GM12892 (cell line): ENCODE measurements at regions not wholly inside any gene's neighbourhood (a gene's known extent, or its start where the extent isn't known, plus 50 kb on each side); places are given as distances from the start of the nearest gene placed in this dataset.

Experiments
- POLR2A ChIP-seq: IDR thresholded peaks from 2 replicates; pipeline ENCODE4 v1.6.1; 2011; ENCODE audit warnings: low read depth, low read length, control low read depth
- POLR2AphosphoS5 ChIP-seq: IDR thresholded peaks from 2 replicates; pipeline ENCODE4 v1.6.1; 2011; ENCODE audit warnings: low read depth, low read length, control low read depth
- TAF1 ChIP-seq: IDR thresholded peaks from 2 replicates; pipeline ENCODE4 v1.6.1; 2011; ENCODE audit warnings: low read depth, mild to moderate bottlenecking, control low read depth, low read length, borderline replicate concordance

DNA sequence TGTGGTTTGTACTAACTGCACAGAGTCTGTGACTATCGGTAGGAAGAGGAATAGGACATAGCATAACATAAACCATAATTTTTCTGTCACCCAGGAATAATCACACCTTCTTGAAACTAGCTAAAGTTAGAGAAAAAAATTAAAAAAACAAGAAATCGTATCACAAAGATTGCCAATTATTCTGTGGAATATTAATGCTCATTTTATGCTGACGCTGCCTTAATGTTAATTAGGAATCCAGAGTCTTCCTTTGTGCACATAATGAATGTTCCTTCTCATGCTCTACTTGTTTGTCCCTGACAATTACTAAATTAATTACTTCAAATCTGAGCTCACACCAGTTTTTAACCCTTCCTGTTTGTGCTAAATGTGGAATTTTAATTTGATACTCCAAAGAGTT lies 772.7 kb upstream of the EPHA5 start:
- TF ChIP-seq POLR2A (no peak), POLR2AphosphoS5 (no peak), TAF1 (no peak)
